ENCODE measurements at regions not wholly inside any gene's neighbourhood (a gene's known extent, or its start where the extent isn't known, plus 50 kb on each side); places are given as distances from the start of the nearest gene placed in this dataset.

DNA sequence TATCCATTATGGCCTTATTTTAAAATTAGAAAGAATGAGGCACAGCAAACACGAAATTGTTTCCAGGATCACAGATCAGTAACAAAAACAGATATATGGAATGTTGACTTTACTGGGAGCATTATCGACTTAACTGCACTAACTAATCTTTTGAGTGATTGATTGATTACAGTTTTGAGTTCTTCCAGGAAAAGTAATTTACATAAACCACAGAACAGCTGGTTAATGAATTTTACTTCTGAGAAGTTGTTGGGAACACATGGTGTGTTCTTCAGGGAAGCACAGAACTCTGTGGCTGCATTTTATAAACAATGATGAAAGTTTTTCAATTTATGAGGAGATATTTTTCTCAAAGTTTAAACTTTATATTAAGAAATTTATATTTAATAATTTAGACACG, 802.4 kb upstream of the ACO1 start:
- FAIRE-seq (no peak), DNase-seq (ENCODE audit: low read depth, low spot score) (no peak)
- H4K20me1 ChIP-seq (ENCODE audit: control insufficient read depth, extremely low read depth, insufficient read depth, low read length): no peaks in the 10 kb centered on the region
- H3K4me3 ChIP-seq (ENCODE audit: control insufficient read depth in 2 of 3, extremely low read depth in 1 of 3, insufficient read depth in 2 of 3, low read depth in 1 of 3, low read length in 3 of 3): no peak overlapping the region
- no peaks in the 10 kb centered on the region for H3K79me2 ChIP-seq (ENCODE audit: control insufficient read depth, insufficient read depth, low read length)
- no peak for TF ChIP-seq EZH2 (IDR thresholded peaks at IDR 0.05; ENCODE audit: low read length)
- TF ChIP-seq, protein P1, sequence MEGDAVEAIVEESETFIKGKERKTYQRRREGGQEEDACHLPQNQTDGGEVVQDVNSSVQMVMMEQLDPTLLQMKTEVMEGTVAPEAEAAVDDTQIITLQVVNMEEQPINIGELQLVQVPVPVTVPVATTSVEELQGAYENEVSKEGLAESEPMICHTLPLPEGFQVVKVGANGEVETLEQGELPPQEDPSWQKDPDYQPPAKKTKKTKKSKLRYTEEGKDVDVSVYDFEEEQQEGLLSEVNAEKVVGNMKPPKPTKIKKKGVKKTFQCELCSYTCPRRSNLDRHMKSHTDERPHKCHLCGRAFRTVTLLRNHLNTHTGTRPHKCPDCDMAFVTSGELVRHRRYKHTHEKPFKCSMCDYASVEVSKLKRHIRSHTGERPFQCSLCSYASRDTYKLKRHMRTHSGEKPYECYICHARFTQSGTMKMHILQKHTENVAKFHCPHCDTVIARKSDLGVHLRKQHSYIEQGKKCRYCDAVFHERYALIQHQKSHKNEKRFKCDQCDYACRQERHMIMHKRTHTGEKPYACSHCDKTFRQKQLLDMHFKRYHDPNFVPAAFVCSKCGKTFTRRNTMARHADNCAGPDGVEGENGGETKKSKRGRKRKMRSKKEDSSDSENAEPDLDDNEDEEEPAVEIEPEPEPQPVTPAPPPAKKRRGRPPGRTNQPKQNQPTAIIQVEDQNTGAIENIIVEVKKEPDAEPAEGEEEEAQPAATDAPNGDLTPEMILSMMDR (optimal IDR thresholded peaks at IDR 0.05 in 1 of 3, IDR thresholded peaks at IDR 0.05 in 1 of 3, conservative IDR thresholded peaks at IDR 0.05 in 1 of 3; ENCODE audit: extremely low read depth in 1 of 3, insufficient read depth in 2 of 3, low read length in 3 of 3): no peak
- H3K27ac ChIP-seq (ENCODE audit: control insufficient read depth, insufficient read depth, low read length): no peak overlapping the region
- no peaks in the 10 kb centered on the region for H3K9me1 ChIP-seq (ENCODE audit: control insufficient read depth, extremely low read depth, insufficient read depth, low read length)
- H3K9ac ChIP-seq (ENCODE audit: control insufficient read depth, extremely low read depth, insufficient read depth, low read length): no peak overlapping the region
- dilution Hi-C loops (cut with MboI; ENCODE audit: extremely low pct_ligation_motif_present, low sequenced_read_pairs): no loop called here
- peak overlapping the region; percentile 46 for H2AFZ ChIP-seq (ENCODE audit: control insufficient read depth, low read length)
- no peaks in the 10 kb centered on the region for H3K36me3 ChIP-seq (ENCODE audit: control insufficient read depth in 2 of 2, extremely low read depth in 1 of 2, insufficient read depth in 2 of 2, low read length in 2 of 2)
- H3K4me2 ChIP-seq (ENCODE audit: control insufficient read depth, extremely low read depth, insufficient read depth, low read depth, low read length): no peak overlapping the region
- H3K9me3 ChIP-seq (ENCODE audit: control insufficient read depth, low read depth, low read length): no peaks in the 10 kb centered on the region
- H3K27me3 ChIP-seq (ENCODE audit: control insufficient read depth, extremely low read depth, insufficient read depth, low read length): no peaks in the 10 kb centered on the region
- peaks cover 2% of the 10 kb centered on the region for H3K4me1 ChIP-seq (ENCODE audit: control insufficient read depth, extremely low read depth, insufficient read depth, low read length)

DNA sequence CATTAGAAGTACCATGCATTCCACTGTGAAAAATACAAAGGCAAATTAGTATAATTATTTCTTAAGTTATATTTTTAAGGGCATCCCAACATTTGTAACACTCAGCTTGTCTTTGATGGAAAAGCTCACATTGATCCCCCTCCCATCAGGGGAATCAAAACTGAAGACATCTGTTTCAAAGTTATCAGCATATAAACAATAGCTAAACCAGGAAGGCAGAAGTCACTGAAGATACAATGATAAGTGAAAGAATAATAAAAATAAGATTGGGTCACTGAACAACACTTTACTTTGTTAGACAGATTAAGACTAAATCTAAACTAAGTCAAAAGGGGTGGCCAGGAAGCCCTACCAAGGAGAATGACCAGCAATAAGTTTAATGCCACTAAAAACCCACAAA, 801.9 kb upstream of the ACO1 start:
- dilution Hi-C loops (cut with MboI; ENCODE audit: extremely low pct_ligation_motif_present, low sequenced_read_pairs): no loop called here
- Histone ChIP-seq H3K79me2 (ENCODE audit: control insufficient read depth, insufficient read depth, low read length) (no peaks in the 10 kb centered on the region), H3K4me1 (ENCODE audit: control insufficient read depth, extremely low read depth, insufficient read depth, low read length) (peaks cover 7% of the 10 kb centered on the region), H3K27me3 (ENCODE audit: control insufficient read depth, extremely low read depth, insufficient read depth, low read length) (no peaks in the 10 kb centered on the region), H2AFZ (ENCODE audit: control insufficient read depth, low read length) (no peak overlapping the region), H3K9me1 (ENCODE audit: control insufficient read depth, extremely low read depth, insufficient read depth, low read length) (no peaks in the 10 kb centered on the region), H3K36me3 (ENCODE audit: control insufficient read depth in 2 of 2, extremely low read depth in 1 of 2, insufficient read depth in 2 of 2, low read length in 2 of 2) (no peaks in the 10 kb centered on the region), H3K4me3 (ENCODE audit: control insufficient read depth in 2 of 3, extremely low read depth in 1 of 3, insufficient read depth in 2 of 3, low read depth in 1 of 3, low read length in 3 of 3) (no peak overlapping the region), H3K9ac (ENCODE audit: control insufficient read depth, extremely low read depth, insufficient read depth, low read length) (no peak overlapping the region), H4K20me1 (ENCODE audit: control insufficient read depth, extremely low read depth, insufficient read depth, low read length) (no peaks in the 10 kb centered on the region), H3K4me2 (ENCODE audit: control insufficient read depth, extremely low read depth, insufficient read depth, low read depth, low read length) (no peak overlapping the region), H3K27ac (ENCODE audit: control insufficient read depth, insufficient read depth, low read length) (no peak overlapping the region), H3K9me3 (ENCODE audit: control insufficient read depth, low read depth, low read length) (no peaks in the 10 kb centered on the region)
- DNase-seq (ENCODE audit: low read depth, low spot score) (no peak), FAIRE-seq (no peak)
- TF ChIP-seq, protein P1 (optimal IDR thresholded peaks at IDR 0.05 in 1 of 3, IDR thresholded peaks at IDR 0.05 in 1 of 3, conservative IDR thresholded peaks at IDR 0.05 in 1 of 3; ENCODE audit: extremely low read depth in 1 of 3, insufficient read depth in 2 of 3, low read length in 3 of 3): no peak

Data from keratinocyte (primary cell).